SIG-M5 treated with dmso at 0.1 percent for 504 hours (cell line): ENCODE measurements at regions not wholly inside any gene's neighbourhood (a gene's known extent, or its start where the extent isn't known, plus 50 kb on each side); places are given as distances from the start of the nearest gene placed in this dataset.

ENCODE experiments used
- DNase-seq: peaks from one replicate; lab custom pipeline; 2025; ENCODE audit not compliant: unreplicated experiment; lab: John Stamatoyannopoulos, UW

DNA sequence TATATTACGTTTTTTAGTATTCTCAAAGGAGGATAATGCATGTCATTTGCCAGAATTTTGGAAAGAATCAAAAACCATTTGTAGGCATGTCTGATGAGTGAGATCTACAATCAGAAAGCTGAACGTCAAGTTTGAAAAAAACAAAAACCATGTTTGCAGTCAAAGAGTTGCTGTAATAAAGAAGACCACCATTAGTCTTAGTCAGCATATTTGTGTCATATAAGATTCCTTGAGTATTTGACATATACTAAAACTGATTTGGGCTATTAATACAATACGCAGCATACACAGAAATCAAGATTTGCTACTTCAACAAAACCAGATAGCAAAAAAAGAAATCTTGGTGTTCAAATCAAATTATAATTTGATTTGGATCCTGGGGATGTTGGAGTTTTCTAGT, 247.5 kb downstream of the SAMD5 start:
- no peak for DNase-seq

- no peak for DNase-seq
These were observed 248.4 kb downstream of the SAMD5 start for GRCh38 chr6:147756891-147757290.

GRCh38 chr6:147757291-147757690, 248.8 kb downstream of the SAMD5 start:
- no peak for DNase-seq

GRCh38 chr6:147758303-147758702, 249.8 kb downstream of the SAMD5 start:
- DNase-seq = no peak

- DNase-seq = peak; percentile 32
These were observed 250.6 kb downstream of the SAMD5 start for GRCh38 chr6:147759093-147759492.

DNA sequence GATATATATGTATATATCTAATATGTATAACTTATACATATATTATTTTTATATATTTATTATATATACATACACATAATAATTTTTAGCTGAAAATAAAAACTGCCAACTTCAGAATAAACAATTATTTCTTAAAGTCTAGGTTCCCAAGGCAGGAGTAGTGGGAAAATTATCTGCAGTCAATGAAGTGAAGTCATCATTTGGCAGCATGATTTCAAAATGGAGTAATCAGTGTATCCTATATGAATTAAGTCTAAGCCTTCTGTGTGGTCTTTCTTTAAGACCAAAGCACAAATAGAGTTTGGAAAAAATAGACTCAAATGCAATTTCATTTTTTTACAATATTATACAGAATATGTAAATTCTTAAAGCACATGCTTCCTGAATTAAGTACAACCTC, 251.0 kb downstream of the SAMD5 start:
- no peak for DNase-seq

GRCh38 chr6:147765541-147765940, 257.1 kb downstream of the SAMD5 start:
- DNase-seq = no peak

GRCh38 chr6:147768969-147769368, 260.5 kb downstream of the SAMD5 start:
- no peak for DNase-seq

DNA sequence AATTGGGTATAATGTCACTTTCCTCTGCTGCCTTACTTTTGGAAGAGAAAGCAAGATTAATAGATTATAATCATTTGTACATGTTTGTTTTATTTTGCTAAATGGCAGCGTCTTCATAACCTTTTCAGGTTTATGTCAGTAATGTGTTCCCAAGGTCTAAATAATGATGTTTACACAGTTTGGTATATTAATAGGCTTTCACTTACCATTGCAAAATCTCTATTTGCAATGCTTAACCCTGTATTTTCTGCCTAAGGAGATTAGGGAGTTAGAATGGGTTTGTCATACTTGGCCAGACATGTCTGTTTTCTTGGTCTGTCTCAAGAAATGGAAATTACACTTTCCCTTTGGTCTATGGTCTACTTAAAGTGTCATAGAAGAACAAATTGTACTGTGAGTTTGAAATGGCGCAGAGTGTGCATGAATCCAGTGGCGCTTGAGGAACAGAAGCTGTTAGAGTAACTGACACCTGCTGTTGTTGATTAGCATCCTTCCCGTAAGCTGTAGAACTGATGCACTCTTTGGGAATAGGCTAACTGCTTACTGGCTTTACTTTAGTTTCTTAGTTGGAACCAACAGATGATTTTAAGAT, 261.1 kb downstream of the SAMD5 start:
- DNase-seq = no peak

GRCh38 chr6:147770221-147770620, 261.7 kb downstream of the SAMD5 start:
- DNase-seq = no peak

DNA sequence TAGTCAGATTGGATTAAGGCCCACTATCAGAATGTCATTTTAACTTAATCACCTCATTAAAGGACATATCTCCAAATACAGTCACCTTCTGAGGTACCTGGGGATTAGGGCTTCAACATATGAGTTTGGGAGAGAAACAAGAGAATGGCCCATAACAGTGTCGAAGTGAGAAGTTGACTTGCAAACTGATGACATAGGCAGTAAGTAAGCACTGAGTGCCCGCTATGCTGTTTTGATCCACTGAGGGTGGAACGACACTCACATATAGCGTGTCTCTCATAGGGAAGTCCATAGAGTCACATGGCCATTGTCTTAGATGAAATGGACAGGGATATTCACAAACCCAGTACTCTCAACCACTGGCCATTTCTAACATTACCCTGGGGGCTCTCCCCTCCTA, 264.2 kb downstream of the SAMD5 start:
- no peak for DNase-seq

DNA sequence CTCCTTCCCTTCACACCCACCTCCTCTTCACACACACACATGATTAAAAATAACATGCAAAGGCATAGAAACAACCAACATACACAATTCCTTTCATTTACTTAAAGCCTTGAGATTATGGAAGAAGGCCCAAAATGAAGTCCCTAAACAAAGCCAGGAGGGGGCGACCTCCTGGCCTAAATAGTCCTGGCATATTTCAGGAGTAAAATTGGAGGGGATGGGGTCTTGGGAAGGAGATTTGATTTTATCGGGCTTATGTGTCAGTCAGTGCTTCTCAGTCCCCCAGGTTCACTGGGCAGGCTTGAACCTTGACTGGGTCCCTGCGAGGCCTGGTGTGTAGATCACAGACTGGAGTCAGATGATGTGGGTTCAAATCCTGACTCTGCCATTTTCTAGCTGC, 266.4 kb downstream of the SAMD5 start:
- no peak for DNase-seq

- DNase-seq = no peak
These were observed 268.2 kb downstream of the SAMD5 start for GRCh38 chr6:147776631-147777213.

GRCh38 chr6:147779624-147780023, 271.1 kb downstream of the SAMD5 start:
- no peak for DNase-seq

DNA sequence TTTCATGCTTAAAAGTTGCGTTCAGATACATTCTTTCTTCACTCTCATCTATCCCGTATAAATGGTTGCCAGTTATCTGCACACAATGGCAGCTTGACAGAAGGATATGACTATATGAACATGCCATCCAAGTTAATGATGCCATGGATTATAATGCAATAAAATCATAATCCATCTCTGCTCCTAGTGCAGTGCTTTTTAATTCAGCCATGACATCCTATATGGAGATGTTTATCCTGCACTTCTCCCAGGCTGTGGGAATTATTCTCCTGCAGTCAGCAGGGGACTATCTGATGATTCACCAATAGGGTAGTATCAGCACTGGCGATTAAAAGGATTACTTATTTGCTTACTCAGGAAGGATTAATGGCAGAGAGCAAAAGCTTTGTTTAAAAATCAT, 273.8 kb downstream of the SAMD5 start:
- DNase-seq = no peak

- no peak for DNase-seq
These were observed 275.9 kb downstream of the SAMD5 start for GRCh38 chr6:147784371-147784770.

DNA sequence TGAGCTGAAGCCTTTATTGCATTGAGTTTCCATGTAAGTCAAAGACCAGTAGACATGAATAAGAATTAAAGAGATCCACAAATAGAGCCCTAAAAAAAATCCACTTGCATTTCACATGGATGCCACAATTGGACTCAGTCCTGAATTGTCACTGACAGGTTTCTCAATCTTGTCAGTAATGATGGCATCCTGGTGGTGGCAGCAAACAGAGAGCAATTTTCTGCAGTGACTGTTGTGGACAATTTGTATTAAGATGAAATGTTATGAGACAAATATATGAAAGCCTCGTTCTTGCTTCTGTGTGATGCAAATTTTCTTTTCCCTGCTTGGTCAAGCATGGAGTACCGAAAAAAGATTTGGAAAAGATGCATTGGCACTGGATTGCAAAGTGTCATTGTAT, 278.9 kb downstream of the SAMD5 start:
- no peak for DNase-seq

DNA sequence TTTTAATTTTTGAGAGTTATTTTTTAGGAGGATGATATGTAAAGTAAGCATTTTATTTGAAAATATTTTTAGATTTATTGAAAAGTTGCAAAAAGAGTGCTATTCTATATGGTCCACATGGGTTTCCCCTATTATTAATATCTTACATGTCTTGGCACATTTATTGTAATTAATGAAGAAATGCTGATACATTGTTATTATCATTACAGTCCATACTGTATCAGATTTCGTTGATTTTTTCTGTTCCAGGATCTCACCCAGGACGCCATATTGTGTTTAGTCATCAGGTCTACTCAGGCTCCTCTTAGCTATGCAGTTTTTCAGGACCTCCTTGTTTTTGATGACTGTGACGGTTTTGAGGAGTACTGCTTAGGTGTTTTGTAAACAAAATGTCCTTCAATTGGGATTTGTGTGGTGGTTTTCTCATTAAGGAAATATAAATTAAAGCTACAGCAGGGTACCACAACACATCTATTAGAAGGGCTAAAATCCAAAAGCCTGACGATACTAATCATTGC, 281.0 kb downstream of the SAMD5 start:
- no peak for DNase-seq

- no peak for DNase-seq
These were observed 285.6 kb downstream of the SAMD5 start for GRCh38 chr6:147793871-147794643.

GRCh38 chr6:147802459-147802858, 294.0 kb downstream of the SAMD5 start:
- no peak for DNase-seq

- no peak for DNase-seq
These were observed 296.7 kb downstream of the SAMD5 start for GRCh38 chr6:147805155-147805554.

- no peak for DNase-seq
These were observed 298.2 kb downstream of the SAMD5 start for GRCh38 chr6:147806697-147807096.
